Heart left ventricle (tissue), 13 donors: ENCODE measurements at regions not wholly inside any gene's neighbourhood (a gene's known extent, or its start where the extent isn't known, plus 50 kb on each side); places are given as distances from the start of the nearest gene placed in this dataset.

Experiments
- CTCF ChIP-seq, 12 donors: fragments of 200-600 bp; sonication (generic) in 4 of 12; IDR thresholded peaks; one replicate each; pipeline versions ENCODE4 v1.5.0 to v1.8.0; 2018 to 2022; ENCODE audit warnings: antibody characterized with exemption in 12 of 12, mild to moderate bottlenecking in 5 of 12
- POLR2A ChIP-seq, 2 donors: fragments of 450-650 bp; IDR thresholded peaks; one replicate each; pipeline ENCODE4 v1.6.1; 2017; ENCODE audit warnings: antibody characterized with exemption in 2 of 2, mild to moderate bottlenecking in 2 of 2, moderate library complexity in 2 of 2
- donor health status: ischemic (EF 13 %, LVEDD 7.1; RV severe dilation, severe dysfunction).
- donor health status: DM: no; HTN: yes; CAD: no.
- donor health status: DM: no; HTN: no; CAD: no.
- donor health status: ischemic (EF 25% LVEDD 6.9; RV normal size, moderate dysfunction).
- donor health status: ischemic (EF 25% LVEDD 5.7; RV mildly dilated, moderate dysfunction).
- donor health status: ischemic (EF 35%, LVEDD 5.7; RV mildly dilated, moderate dysfunction).
- donor health status: nonischemic (EF 11% LVEDD 7.7; RV severe dilation, severe dysfunction).
- donor health status: DM: yes; HTN: yes; CAD: no.
- donor health status: PGD.
- donor health status: ischemic (EF 29% LVEDD 5.4; RV normal size, mild dysfunction).
- donor health status: nonischemic (EF 23%, LVEDD 6.1; RV moderate dilation, normal function).

DNA sequence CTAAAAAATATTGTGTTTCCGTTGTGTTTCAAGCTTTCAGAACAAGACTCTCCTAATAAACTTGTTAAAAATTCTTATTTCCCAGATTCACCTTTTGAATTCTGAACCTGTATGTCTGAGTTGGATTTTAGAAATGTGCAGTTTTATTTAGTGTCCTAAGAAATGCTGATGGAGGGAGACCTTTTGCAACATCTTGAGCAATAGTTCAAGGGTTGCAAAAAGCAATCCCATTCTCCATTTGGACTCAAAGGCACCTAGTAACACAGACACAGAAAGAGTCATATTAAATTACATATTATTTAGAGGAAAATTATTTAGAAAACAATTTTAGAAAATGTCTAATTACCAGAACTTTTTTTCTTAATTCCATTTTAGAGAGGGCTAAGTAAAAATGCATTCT lies 448.5 kb downstream of the FRK start:
- TF ChIP-seq CTCF (IDR thresholded peaks at IDR 0.05): no peak
- TF ChIP-seq POLR2A (IDR thresholded peaks at IDR 0.05): no peak
